Thyroid gland (tissue), 4 donors: ENCODE measurements at regions not wholly inside any gene's neighbourhood (a gene's known extent, or its start where the extent isn't known, plus 50 kb on each side); places are given as distances from the start of the nearest gene placed in this dataset.

Source experiments
- DNase-seq, 2 donors: peaks; one replicate each; pipeline ENCODE4 v3.0.0-alpha.2; 2019
- H3K27ac ChIP-seq, 3 donors: fragments of 200-600 bp; sonication (generic); 1 replicate in 2 of 3; 2 replicates in 1 of 3; pipeline ENCODE4 v1.5.1; 2016 to 2019; ENCODE audit warnings: mild to moderate bottlenecking in 1 of 3, moderate library complexity in 1 of 3
- H3K27me3 ChIP-seq: fragments of 200-600 bp; sonication (generic); one replicate; pipeline ENCODE4 v1.5.1; 2019
- H3K36me3 ChIP-seq, 2 donors: fragments of 200-600 bp; sonication (generic); one replicate each; pipeline ENCODE4 v1.5.1; 2016 to 2019
- H3K4me1 ChIP-seq, 2 donors: fragments of 200-600 bp; sonication (generic); one replicate each; pipeline ENCODE4 v1.5.1; 2017 to 2019
- H3K4me3 ChIP-seq, 3 donors: fragments of 200-600 bp; sonication (generic); replicated peaks in 1 of 3; 1 replicate in 2 of 3; 2 replicates in 1 of 3; pipeline ENCODE4 v1.5.1; 2016; ENCODE audit warnings: mild to moderate bottlenecking in 1 of 3
- H3K9me3 ChIP-seq: fragments of 200-600 bp; sonication (generic); one replicate; pipeline ENCODE4 v1.5.1; 2017
- CTCF ChIP-seq, 6 experiments: fragments of 200-600 bp in 3 of 6; fragments of 450-650 bp in 3 of 6; sonication (generic) in 3 of 6; IDR thresholded peaks; one replicate each; pipeline ENCODE4 v1.5.1; 2016 to 2019; ENCODE audit warnings: antibody characterized with exemption in 6 of 6, mild to moderate bottlenecking in 2 of 6, inconsistent platforms in 1 of 6, moderate library complexity in 1 of 6
- POLR2A ChIP-seq, 2 donors: fragments of 450-650 bp; IDR thresholded peaks; one replicate each; pipeline ENCODE4 v1.6.1; 2017; ENCODE audit warnings: antibody characterized with exemption in 2 of 2, mild to moderate bottlenecking in 2 of 2, moderate library complexity in 1 of 2
- WGBS, 2 donors: methylation state at CpG; one replicate each; pipeline ENCODE4 v1.1.5; 2017; 5-methylcytosine and 5-hydroxymethylcytosine counted together
- intact Hi-C: fragments of 100-400 bp; cut with DNase I; formaldehyde crosslinking; loops from one replicate; pipeline ENCODE4 v1.15.1; 2023

- no peaks in the 10 kb centered on the region for H3K36me3 ChIP-seq
- intact Hi-C loops, result no loop called here
- H3K27me3 ChIP-seq, result no peaks in the 10 kb centered on the region
- no peak overlapping the region for H3K4me3 ChIP-seq
- TF ChIP-seq CTCF (IDR thresholded peaks at IDR 0.05), result no peak
- no peak for TF ChIP-seq POLR2A (IDR thresholded peaks at IDR 0.05)
- H3K4me1 ChIP-seq, result no peaks in the 10 kb centered on the region
- no peaks in the 10 kb centered on the region for H3K9me3 ChIP-seq
- H3K27ac ChIP-seq, result no peak overlapping the region
- no peak for DNase-seq
- 75 to 83% methylated on average over 5 of the region's 5 CpGs for WGBS, 2 donors
Observed at GRCh38 chr9:86836797-86837196, 110.5 kb downstream of the GAS1 start.

DNA sequence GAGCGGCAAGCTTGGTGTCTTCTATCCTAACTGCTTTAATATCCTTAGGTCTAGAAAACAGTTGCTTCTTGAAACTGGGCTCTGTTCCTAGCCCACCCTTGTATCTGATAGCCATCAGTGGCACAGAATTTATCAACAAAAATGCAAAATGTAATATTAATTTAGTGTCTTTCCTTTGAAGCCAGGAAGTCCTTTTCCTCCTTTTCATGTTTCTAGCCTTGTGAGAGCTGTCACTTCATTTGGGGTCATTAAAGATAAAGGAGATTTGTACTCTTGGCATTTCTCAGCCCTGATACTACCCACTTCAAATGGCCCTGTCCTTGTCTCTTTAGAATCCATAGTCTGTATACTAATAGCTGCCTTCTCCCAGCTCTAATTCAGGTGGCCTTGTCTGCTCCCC lies 111.0 kb downstream of the GAS1 start:
- TF ChIP-seq POLR2A (IDR thresholded peaks at IDR 0.05) (no peak), CTCF (IDR thresholded peaks at IDR 0.05) (no peak)
- intact Hi-C loops, result no loop called here
- H3K27ac ChIP-seq, result no peak overlapping the region
- no peaks in the 10 kb centered on the region for H3K27me3 ChIP-seq
- 95% methylated on average over 1 of the region's 1 CpG for WGBS, 2 donors
- DNase-seq, result no peak
- H3K9me3 ChIP-seq, result no peaks in the 10 kb centered on the region
- H3K4me3 ChIP-seq, result no peak overlapping the region
- no peaks in the 10 kb centered on the region for H3K36me3 ChIP-seq
- H3K4me1 ChIP-seq, result no peaks in the 10 kb centered on the region

DNA sequence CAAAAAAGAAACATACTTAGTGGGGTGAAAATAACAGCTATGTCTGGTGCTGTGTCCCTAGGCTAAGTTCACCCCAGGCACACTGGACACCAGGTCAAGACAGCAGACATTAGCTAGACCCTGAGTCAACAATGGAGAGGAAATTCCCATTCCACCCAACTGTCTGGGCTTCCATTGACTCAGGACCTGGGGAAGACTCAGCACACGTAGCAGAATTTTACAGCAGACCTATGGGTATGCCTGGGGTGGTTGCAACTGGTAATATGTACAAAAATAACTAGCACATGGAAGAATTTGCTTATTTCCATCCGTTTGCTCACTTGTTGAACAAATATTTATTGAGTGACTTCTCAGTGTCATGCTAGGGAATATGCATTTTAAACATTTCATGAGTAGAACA lies 117.0 kb downstream of the GAS1 start:
- WGBS, 2 donors, result 45 to 68% methylated on average over 2 of the region's 2 CpGs
- intact Hi-C loops, result no loop called here
- H3K4me1 ChIP-seq, result no peaks in the 10 kb centered on the region
- H3K9me3 ChIP-seq, result no peaks in the 10 kb centered on the region
- H3K4me3 ChIP-seq, result no peak overlapping the region
- H3K27ac ChIP-seq, result no peak overlapping the region
- H3K27me3 ChIP-seq, result no peaks in the 10 kb centered on the region
- no peak for TF ChIP-seq POLR2A (IDR thresholded peaks at IDR 0.05)
- DNase-seq, result no peak
- H3K36me3 ChIP-seq, result no peaks in the 10 kb centered on the region

GRCh38 chr9:86829496-86830046 lies 117.7 kb downstream of the GAS1 start:
- intact Hi-C loops, result no loop called here
- no peak for TF ChIP-seq POLR2A (IDR thresholded peaks at IDR 0.05)
- no peak for TF ChIP-seq CTCF (IDR thresholded peaks at IDR 0.05)
- 82 to 91% methylated on average over 1 of the region's 1 CpG for WGBS, 2 donors
- Histone ChIP-seq H3K36me3 (no peaks in the 10 kb centered on the region), H3K9me3 (no peaks in the 10 kb centered on the region), H3K27me3 (no peaks in the 10 kb centered on the region), H3K4me3 (no peak overlapping the region), H3K27ac (no peak overlapping the region), H3K4me1 (no peaks in the 10 kb centered on the region)
- DNase-seq, result no peak

DNA sequence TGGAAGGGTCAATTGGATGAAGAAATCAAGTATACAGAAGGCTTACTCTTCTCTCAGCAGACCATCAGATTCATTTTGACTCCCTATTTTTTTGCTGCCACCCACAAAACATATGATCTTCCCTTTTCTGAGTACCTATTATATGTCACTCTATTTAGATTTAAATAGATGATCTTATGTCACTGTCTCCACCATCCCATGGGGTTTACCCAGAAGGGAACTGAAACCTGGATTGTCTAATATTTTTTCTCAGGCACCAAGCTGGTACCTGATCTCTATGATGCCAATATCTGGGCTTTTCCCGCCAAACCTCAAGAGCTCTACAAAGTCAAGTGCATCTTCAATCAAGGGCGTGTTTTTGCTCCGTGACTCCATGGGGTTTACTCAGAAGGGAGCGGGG lies 118.7 kb downstream of the GAS1 start:
- Histone ChIP-seq H3K9me3 (no peaks in the 10 kb centered on the region), H3K27me3 (no peaks in the 10 kb centered on the region), H3K4me3 (no peak overlapping the region), H3K4me1 (no peaks in the 10 kb centered on the region), H3K27ac (no peak overlapping the region), H3K36me3 (no peaks in the 10 kb centered on the region)
- WGBS, 2 donors, result 30 to 42% methylated on average over 4 of the region's 4 CpGs
- no peak for TF ChIP-seq CTCF (IDR thresholded peaks at IDR 0.05)
- no peak for TF ChIP-seq POLR2A (IDR thresholded peaks at IDR 0.05)
- DNase-seq, result no peak
- intact Hi-C loops, result no loop called here

- Histone ChIP-seq H3K27ac (no peak overlapping the region), H3K27me3 (no peaks in the 10 kb centered on the region), H3K4me1 (no peaks in the 10 kb centered on the region), H3K4me3 (no peak overlapping the region), H3K36me3 (no peaks in the 10 kb centered on the region), H3K9me3 (no peaks in the 10 kb centered on the region)
- intact Hi-C loops, result no loop called here
- no peak for TF ChIP-seq CTCF (IDR thresholded peaks at IDR 0.05)
- TF ChIP-seq POLR2A (IDR thresholded peaks at IDR 0.05), result no peak
- no peak for DNase-seq
- 54 to 72% methylated on average over 1 of the region's 1 CpG for WGBS, 2 donors
Observed at GRCh38 chr9:86827893-86828292, 119.4 kb downstream of the GAS1 start.
